ENCODE measurements at regions not wholly inside any gene's neighbourhood (a gene's known extent, or its start where the extent isn't known, plus 50 kb on each side); places are given as distances from the start of the nearest gene placed in this dataset.

- 8% methylated on average over 1 of the region's 1 CpG for WGBS (ENCODE audit: low lambda C conversion rate)
- Histone ChIP-seq H3K79me2 (ENCODE audit: insufficient read depth) (no peaks in the 10 kb centered on the region), H3K27ac (ENCODE audit: low read depth in 2 of 2, low read length in 1 of 2) (no peak overlapping the region), H3K9me3 (0 out of 2 replicates have a peak, but pooled peaks cover 4% of the 10 kb centered on the region), H3F3A (replicated peaks; ENCODE audit: insufficient read depth) (no peaks in the 10 kb centered on the region), H3K4me1 (ENCODE audit: control insufficient read depth in 1 of 2, insufficient read depth in 2 of 2, low read depth in 1 of 2, low read length in 1 of 2) (no peaks in the 10 kb centered on the region), H3K4me3 (ENCODE audit: low read depth in 2 of 2, low read length in 1 of 2) (no peak overlapping the region; a peak in 1 of 4 replicates), H2AFZ (ENCODE audit: low read depth) (no peak overlapping the region), H4K20me1 (ENCODE audit: insufficient read depth) (no peaks in the 10 kb centered on the region), H3K9ac (no peak overlapping the region), H3K4me2 (no peak overlapping the region), H3K27me3 (ENCODE audit: insufficient read depth) (no peaks in the 10 kb centered on the region), H3K36me3 (replicated peaks in 1 of 2; ENCODE audit: control insufficient read depth in 1 of 2, insufficient read depth in 2 of 2, low read length in 1 of 2) (no peaks in the 10 kb centered on the region), H3K9me2 (no peaks in the 10 kb centered on the region)
- POLR2A ChIA-PET = no interaction called here
- no peak for DNase-seq
- TF ChIP-seq RCOR1 (IDR thresholded peaks at IDR 0.05; ENCODE audit: low read length) = no peak
- TF ChIP-seq TCF12 (IDR thresholded peaks at IDR 0.05) = no peak
- peak; percentile 49 for TF ChIP-seq SMC3 (IDR thresholded peaks at IDR 0.05; ENCODE audit: low read depth, low read length)
- TF ChIP-seq, protein P1, sequence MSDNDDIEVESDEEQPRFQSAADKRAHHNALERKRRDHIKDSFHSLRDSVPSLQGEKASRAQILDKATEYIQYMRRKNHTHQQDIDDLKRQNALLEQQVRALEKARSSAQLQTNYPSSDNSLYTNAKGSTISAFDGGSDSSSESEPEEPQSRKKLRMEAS (IDR thresholded peaks at IDR 0.05; ENCODE audit: low read depth) = no peak
- TF ChIP-seq RFX5 (IDR thresholded peaks at IDR 0.05; ENCODE audit: low read length) = no peak
- peak; percentile 65 for TF ChIP-seq RAD21 (IDR thresholded peaks at IDR 0.05; ENCODE audit: low read length)
- TF ChIP-seq, protein P2, sequence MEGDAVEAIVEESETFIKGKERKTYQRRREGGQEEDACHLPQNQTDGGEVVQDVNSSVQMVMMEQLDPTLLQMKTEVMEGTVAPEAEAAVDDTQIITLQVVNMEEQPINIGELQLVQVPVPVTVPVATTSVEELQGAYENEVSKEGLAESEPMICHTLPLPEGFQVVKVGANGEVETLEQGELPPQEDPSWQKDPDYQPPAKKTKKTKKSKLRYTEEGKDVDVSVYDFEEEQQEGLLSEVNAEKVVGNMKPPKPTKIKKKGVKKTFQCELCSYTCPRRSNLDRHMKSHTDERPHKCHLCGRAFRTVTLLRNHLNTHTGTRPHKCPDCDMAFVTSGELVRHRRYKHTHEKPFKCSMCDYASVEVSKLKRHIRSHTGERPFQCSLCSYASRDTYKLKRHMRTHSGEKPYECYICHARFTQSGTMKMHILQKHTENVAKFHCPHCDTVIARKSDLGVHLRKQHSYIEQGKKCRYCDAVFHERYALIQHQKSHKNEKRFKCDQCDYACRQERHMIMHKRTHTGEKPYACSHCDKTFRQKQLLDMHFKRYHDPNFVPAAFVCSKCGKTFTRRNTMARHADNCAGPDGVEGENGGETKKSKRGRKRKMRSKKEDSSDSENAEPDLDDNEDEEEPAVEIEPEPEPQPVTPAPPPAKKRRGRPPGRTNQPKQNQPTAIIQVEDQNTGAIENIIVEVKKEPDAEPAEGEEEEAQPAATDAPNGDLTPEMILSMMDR (IDR thresholded peaks at IDR 0.05) = peak; percentile 55
- TF ChIP-seq MXI1 (IDR thresholded peaks at IDR 0.05; ENCODE audit: low read depth, low read length) = no peak
- CTCF ChIA-PET = interaction anchor here (0.5 to 2.3 kb wide), 13 partner anchors 8 to 436 kb away, joined by 3 to 11 read pairs (median 3); no protein-coding TSS in a partner anchor
These were observed 321.0 kb upstream of the TRPC7 start for GRCh38 chr5:136686192-136686872.

GRCh38 chr5:136682986-136683385 lies 317.6 kb upstream of the TRPC7 start:
- DNase-seq = no peak
- POLR2A ChIA-PET = no interaction called here
- H2AFZ ChIP-seq (ENCODE audit: low read depth) = no peak overlapping the region
- WGBS (ENCODE audit: low lambda C conversion rate) = 56% methylated on average over 1 of the region's 1 CpG
- H3K4me1 ChIP-seq (ENCODE audit: control insufficient read depth in 1 of 2, insufficient read depth in 2 of 2, low read depth in 1 of 2, low read length in 1 of 2) = peaks cover 0 to 2% of the 10 kb centered on the region in 2 experiments; a peak in 1 of 4 replicates
- no peaks in the 10 kb centered on the region for H3K27me3 ChIP-seq (ENCODE audit: insufficient read depth)
- H4K20me1 ChIP-seq (ENCODE audit: insufficient read depth) = no peaks in the 10 kb centered on the region
- H3K79me2 ChIP-seq (ENCODE audit: insufficient read depth) = no peaks in the 10 kb centered on the region
- no peaks in the 10 kb centered on the region for H3K9me3 ChIP-seq
- CTCF ChIA-PET = interaction anchor here (2.1 kb wide), 1 partner anchor 433 kb away, joined by 8 read pairs; no protein-coding TSS in a partner anchor
- H3K27ac ChIP-seq (ENCODE audit: low read depth in 2 of 2, low read length in 1 of 2) = no peak overlapping the region
- H3K9me2 ChIP-seq = no peaks in the 10 kb centered on the region
- H3K36me3 ChIP-seq (replicated peaks in 1 of 2; ENCODE audit: control insufficient read depth in 1 of 2, insufficient read depth in 2 of 2, low read length in 1 of 2) = no peaks in the 10 kb centered on the region
- H3K4me2 ChIP-seq = no peak overlapping the region
- H3K9ac ChIP-seq = no peak overlapping the region
- TF ChIP-seq SIN3A (IDR thresholded peaks at IDR 0.05; ENCODE audit: borderline replicate concordance, low read depth, low read length) (no peak), ZBTB33 (IDR thresholded peaks at IDR 0.05; ENCODE audit: borderline replicate concordance, low read depth) (no peak), TCF12 (IDR thresholded peaks at IDR 0.05) (no peak), MXI1 (IDR thresholded peaks at IDR 0.05; ENCODE audit: low read depth, low read length) (no peak)
- no peaks in the 10 kb centered on the region for H3F3A ChIP-seq (replicated peaks; ENCODE audit: insufficient read depth)
- no peak overlapping the region for H3K4me3 ChIP-seq (ENCODE audit: low read depth in 2 of 2, low read length in 1 of 2)

All from SK-N-SH (cell line).